Common myeloid progenitor, CD34-positive (primary cell): ENCODE measurements at regions not wholly inside any gene's neighbourhood (a gene's known extent, or its start where the extent isn't known, plus 50 kb on each side); places are given as distances from the start of the nearest gene placed in this dataset.
"Not testable (repeated sequence)": the region's sequence is repeated elsewhere in the genome, so short reads cannot be mapped to it uniquely, and the experiment has no call there.

Experiments used
- CTCF ChIA-PET: fragments of 350-600 bp; sonication (Branson Sonifier 250); formaldehyde crosslinking; loops from one replicate; lab custom pipeline; 2021; ENCODE audit warnings: antibody characterized with exemption; lab: Charles Lee
- POLR2A ChIA-PET: fragments of 350-600 bp; sonication (Branson Sonifier 250); formaldehyde crosslinking; loops from one replicate; lab custom pipeline; 2021; ENCODE audit warnings: antibody characterized with exemption; lab: Charles Lee
- DNase-seq, 3 donors: peaks; one replicate each; pipeline versions ENCODE4 v3.0.0 to v3.0.0-alpha.2; 2013
- H3K27ac ChIP-seq, 2 experiments: 1 replicate in 1 of 2; 2 replicates in 1 of 2; pipeline ENCODE4 v1.7.0; 2013; ENCODE audit warnings: inconsistent platforms in 2 of 2, low read length in 2 of 2, mild to moderate bottlenecking in 2 of 2, low read depth in 1 of 2, moderate library complexity in 1 of 2; ENCODE audit not compliant: severe bottlenecking in 2 of 2, insufficient read depth in 1 of 2, poor library complexity in 1 of 2
- H3K27me3 ChIP-seq, 5 experiments: replicated peaks in 2 of 5; 1 replicate in 3 of 5; 2 replicates in 2 of 5; pipeline versions ENCODE4 v1.6.1 to v1.7.0; 2013; ENCODE audit warnings: low read length in 4 of 5, mild to moderate bottlenecking in 2 of 5, moderate library complexity in 2 of 5, inconsistent platforms in 1 of 5; ENCODE audit not compliant: insufficient read depth in 5 of 5, control insufficient read depth in 4 of 5
- H3K36me3 ChIP-seq, 4 experiments: 1 replicate in 2 of 4; 2 replicates in 2 of 4; pipeline versions ENCODE4 v1.6.1 to v1.7.0; 2013; ENCODE audit warnings: low read length in 3 of 4, control low read depth in 1 of 4, mild to moderate bottlenecking in 1 of 4; ENCODE audit not compliant: control insufficient read depth in 4 of 4, insufficient read depth in 4 of 4
- H3K4me1 ChIP-seq, 4 experiments: 1 replicate in 3 of 4; 2 replicates in 1 of 4; pipeline versions ENCODE4 v1.6.1 to v1.7.1; 2013; ENCODE audit warnings: low read length in 3 of 4, mild to moderate bottlenecking in 3 of 4, control low read depth in 1 of 4, inconsistent platforms in 1 of 4, moderate library complexity in 1 of 4; ENCODE audit not compliant: control insufficient read depth in 4 of 4, insufficient read depth in 4 of 4; ENCODE audit errors: control extremely low read depth in 1 of 4
- H3K4me3 ChIP-seq, 7 experiments: 1 replicate in 4 of 7; 2 replicates in 3 of 7; pipeline versions ENCODE4 v1.5.1 to v1.7.0; 2013; ENCODE audit warnings: mild to moderate bottlenecking in 7 of 7, low read length in 6 of 7, moderate library complexity in 6 of 7, inconsistent platforms in 2 of 7, low read depth in 2 of 7, control low read depth in 1 of 7; ENCODE audit not compliant: insufficient read depth in 4 of 7, control insufficient read depth in 1 of 7; ENCODE audit errors: extremely low read depth in 1 of 7
- H3K9me3 ChIP-seq, 5 experiments: 1 replicate in 4 of 5; 2 replicates in 1 of 5; pipeline versions ENCODE4 v1.6.1 to v1.7.1; 2013; ENCODE audit warnings: low read length in 4 of 5, mild to moderate bottlenecking in 2 of 5, inconsistent platforms in 1 of 5, low read depth in 1 of 5, moderate library complexity in 1 of 5; ENCODE audit not compliant: control insufficient read depth in 4 of 5, insufficient read depth in 2 of 5; ENCODE audit errors: control extremely low read depth in 1 of 5
- WGBS: methylation state at CpG from one replicate; pipeline ENCODE4 v1.1.5; 2013; ENCODE audit not compliant: insufficient coverage; 5-methylcytosine and 5-hydroxymethylcytosine counted together

DNA sequence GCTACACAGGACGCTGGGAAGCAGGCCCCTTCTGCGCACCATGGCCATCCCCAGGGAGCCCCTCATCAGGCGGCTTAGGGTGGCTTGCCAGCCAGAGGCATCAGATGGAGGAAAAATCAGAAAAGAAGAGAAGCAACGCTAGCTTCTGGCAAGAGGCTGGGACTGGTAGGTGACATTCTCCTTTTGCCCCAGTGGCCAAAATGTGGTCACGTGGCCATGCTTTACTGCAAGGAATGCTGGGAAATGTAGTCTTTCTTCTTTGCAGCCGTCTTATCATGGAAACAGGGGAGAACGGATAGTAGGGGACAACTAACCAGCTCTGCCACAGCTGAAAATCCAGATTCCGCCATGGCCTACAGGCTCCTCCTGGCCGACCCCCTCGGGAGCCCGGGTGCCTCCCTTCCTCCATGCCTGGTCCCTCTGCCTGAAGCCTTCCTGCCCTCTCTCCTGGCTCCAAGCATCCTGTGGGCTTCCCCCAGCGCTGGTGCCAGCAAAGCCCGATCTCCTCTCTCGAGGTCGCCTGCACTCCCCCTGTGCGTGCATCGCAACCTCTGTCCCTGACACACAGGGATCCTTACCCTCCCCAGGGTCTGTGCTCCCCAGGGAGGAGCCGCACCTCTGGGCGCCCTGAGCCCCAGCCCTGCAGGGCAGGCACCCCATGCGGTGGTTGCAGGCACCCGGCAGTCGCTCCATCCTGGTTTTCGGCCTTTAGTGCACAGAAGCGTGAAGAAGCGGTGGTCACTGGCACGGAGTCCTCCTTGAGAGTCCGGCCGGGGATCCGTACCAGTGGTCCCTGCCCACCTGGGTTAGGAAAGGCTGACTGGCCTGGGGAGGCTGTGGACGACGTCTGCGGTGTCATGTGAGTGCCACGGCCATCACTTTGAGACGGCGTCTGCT, 307.7 kb downstream of the TP53TG3F start:
- H3K4me3 ChIP-seq, H3K27me3 ChIP-seq, POLR2A ChIA-PET, H3K4me1 ChIP-seq, H3K36me3 ChIP-seq, DNase-seq, H3K9me3 ChIP-seq, H3K27ac ChIP-seq, CTCF ChIA-PET: not testable (repeated sequence)
- 91% methylated on average over 11 of the region's 35 CpGs for WGBS

DNA sequence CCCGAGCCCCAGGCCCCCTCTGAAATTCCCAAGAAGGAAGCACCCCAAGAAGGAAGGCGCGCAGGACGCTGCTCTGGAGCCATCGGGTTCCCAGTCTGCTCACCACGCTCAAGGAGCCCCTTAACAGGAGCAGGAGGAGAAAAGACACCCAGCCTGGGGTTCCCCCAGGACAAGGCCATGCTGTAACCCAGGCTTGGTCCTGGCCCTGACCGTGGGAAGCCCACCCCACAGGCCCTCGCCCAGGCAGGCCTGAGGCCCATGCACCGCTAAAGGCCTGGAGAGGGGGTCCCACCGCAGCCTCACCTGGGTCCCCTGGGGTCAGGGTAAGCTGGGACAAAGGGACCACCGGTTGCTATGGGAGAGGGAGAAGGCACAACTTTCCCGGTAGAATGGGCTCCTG, 309.3 kb downstream of the TP53TG3F start:
- H3K36me3 ChIP-seq, POLR2A ChIA-PET, H3K4me1 ChIP-seq, H3K27ac ChIP-seq, DNase-seq, H3K4me3 ChIP-seq, H3K9me3 ChIP-seq, H3K27me3 ChIP-seq, CTCF ChIA-PET: not testable (repeated sequence)
- 93% methylated on average over 2 of the region's 12 CpGs for WGBS

DNA sequence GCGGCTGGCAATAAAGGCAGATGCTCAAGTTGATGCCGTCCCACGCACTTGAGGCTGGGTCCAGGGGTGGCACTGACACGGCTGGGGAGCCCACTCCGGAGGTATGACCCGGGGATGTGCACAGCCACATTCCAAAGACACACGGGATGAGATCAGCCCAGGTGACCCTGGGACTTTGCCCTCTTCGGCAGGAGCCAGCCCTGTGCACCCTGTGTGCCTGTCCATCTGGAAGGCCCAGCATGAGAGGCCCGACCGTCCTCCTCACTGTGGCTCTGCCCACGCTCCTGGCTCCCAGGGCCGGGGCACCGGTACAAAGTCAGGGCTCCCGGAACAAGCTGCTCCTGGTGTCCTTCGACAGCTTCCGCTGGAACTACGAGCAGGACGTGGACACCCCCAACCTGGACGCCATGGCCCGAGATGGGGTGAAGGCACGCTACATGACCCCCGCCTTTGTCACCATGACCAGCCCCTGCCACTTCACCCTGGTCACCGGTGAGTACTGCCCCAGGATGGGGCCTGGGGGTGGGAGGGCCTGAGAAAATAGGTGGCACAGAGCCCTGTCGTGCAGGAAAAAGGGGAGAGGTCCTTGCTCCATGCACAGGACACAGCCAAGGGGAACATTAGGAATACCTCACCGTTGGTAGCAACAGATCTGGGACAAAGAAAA, 309.9 kb downstream of the TP53TG3F start:
- CTCF ChIA-PET, H3K27ac ChIP-seq, H3K36me3 ChIP-seq, POLR2A ChIA-PET, H3K4me3 ChIP-seq, H3K27me3 ChIP-seq, DNase-seq, H3K9me3 ChIP-seq, H3K4me1 ChIP-seq: not testable (repeated sequence)
- no CpG with 5 or more reads among the region's 25 CpGs for WGBS

DNA sequence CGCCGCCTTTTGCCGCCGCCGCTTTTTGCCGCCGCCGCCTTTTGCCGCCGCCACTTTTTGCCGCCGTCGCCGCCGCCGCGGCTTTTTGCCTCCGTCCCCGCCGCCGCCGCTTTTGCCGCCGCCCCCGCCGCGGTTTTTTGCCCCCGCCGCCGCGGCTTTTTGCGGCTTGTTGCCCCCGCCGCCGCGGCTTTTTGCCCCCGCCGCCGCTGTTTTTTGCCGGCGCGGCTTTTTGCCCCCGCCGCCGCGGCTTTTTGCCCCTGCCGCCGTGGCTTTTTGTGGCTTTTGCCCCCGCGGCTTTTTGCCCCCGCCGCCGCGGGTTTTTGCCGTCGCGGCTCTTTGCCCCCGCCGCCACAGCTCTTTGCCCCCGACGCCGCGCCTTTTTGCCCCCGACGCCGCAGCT, 311.1 kb downstream of the TP53TG3F start:
- H3K4me3 ChIP-seq, result not testable (repeated sequence)
- WGBS, result 62% methylated on average over 20 of the region's 66 CpGs

DNA sequence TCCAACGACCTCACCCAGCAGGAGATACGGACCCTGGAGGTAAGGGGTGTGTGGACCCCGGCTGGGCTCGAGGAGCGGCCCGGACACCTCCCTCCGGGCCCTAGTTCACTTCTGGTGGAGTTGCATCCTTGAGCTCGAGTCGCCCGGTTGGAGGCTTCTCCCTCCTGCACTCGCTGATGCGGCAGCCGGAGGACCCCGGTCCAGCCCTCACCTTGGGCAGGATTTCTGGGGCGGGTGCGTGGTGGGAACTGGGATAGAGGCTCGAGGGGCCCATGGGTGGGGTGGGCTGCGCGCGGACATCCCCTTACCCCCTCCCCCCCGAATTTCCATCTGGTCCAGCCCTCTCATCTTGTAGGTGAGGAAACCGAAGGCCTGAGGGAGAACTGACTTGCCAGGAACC, 311.8 kb downstream of the TP53TG3F start:
- CTCF ChIA-PET, H3K27ac ChIP-seq, H3K9me3 ChIP-seq, DNase-seq, H3K4me1 ChIP-seq, H3K27me3 ChIP-seq, H3K36me3 ChIP-seq, H3K4me3 ChIP-seq, POLR2A ChIA-PET: not testable (repeated sequence)
- WGBS, result 96% methylated on average over 4 of the region's 22 CpGs

More for the DNA sequence above, 311.1 kb downstream of the TP53TG3F start:
- POLR2A ChIA-PET, DNase-seq, H3K27ac ChIP-seq, H3K9me3 ChIP-seq, CTCF ChIA-PET, H3K4me1 ChIP-seq, H3K27me3 ChIP-seq, H3K36me3 ChIP-seq: not testable (repeated sequence)

DNA sequence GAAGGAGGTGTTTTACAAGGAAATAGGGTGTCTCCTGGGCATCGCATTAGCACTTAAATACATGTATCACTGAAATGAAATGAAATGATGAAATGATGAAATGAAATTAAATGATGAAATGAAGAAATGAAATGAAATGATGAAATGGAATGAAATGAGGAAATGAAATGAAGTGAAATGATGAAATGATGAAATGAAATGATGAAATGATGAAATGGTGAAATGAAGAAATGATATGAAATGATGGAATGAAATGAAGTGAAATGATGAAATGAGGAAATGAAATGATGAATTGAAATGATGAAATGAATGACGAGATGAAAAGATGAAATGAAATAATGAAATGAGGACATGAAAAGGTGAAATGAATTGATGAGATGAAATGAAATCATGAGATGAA, 314.6 kb downstream of the TP53TG3F start:
- H3K27me3 ChIP-seq, H3K27ac ChIP-seq, H3K9me3 ChIP-seq, DNase-seq, POLR2A ChIA-PET, H3K36me3 ChIP-seq, H3K4me1 ChIP-seq, H3K4me3 ChIP-seq, CTCF ChIA-PET: not testable (repeated sequence)
- WGBS, result 63% methylated on average over 1 of the region's 2 CpGs

DNA sequence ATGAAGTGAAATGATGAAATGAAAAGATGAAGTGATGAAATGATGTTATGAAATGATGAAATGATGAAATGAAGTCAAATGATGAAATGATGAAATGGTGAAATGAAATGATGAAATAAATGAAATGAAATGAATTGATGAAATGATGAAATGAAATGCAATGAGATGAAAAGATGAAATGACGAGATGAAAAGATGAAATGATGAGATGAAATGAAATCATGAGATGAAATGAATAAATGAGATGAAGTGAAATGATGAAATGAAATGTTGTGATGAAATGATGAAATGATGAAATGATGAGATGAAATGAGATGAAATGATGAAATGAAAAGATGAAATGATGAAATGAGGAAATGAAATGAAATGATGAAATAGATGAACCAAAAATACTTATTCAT, 315.3 kb downstream of the TP53TG3F start:
- H3K36me3 ChIP-seq, H3K4me3 ChIP-seq, H3K27ac ChIP-seq, CTCF ChIA-PET, DNase-seq, H3K27me3 ChIP-seq, H3K9me3 ChIP-seq, POLR2A ChIA-PET, H3K4me1 ChIP-seq: not testable (repeated sequence)
- 60% methylated on average over 1 of the region's 1 CpG for WGBS
